Endothelial cell of umbilical vein (primary cell): ENCODE measurements at regions not wholly inside any gene's neighbourhood (a gene's known extent, or its start where the extent isn't known, plus 50 kb on each side); places are given as distances from the start of the nearest gene placed in this dataset.

Source experiments
- BruUV-seq: library from RNA; stranded (reverse); fragments of 400-500 nt; replicated peaks from 2 replicates; lab custom pipeline; 2021; lab: Mats Ljungman, UMichigan
- CTCF ChIA-PET: fragments of 300-600, 350-600 bp; sonication (Branson Sonifier 250); formaldehyde crosslinking; loops from one replicate; lab custom pipeline; 2021; ENCODE audit warnings: antibody characterized with exemption, inconsistent platforms; lab: Charles Lee
- POLR2A ChIA-PET: fragments of 300-600, 350-600 bp; sonication (Branson Sonifier 250); formaldehyde crosslinking; loops from one replicate; lab custom pipeline; 2021; ENCODE audit warnings: antibody characterized with exemption, inconsistent platforms; lab: Charles Lee
- DNase-seq: peaks from one replicate; pipeline ENCODE4 v3.0.0-alpha.2; 2011; ENCODE audit warnings: low read depth, low spot score
- FAIRE-seq: peaks from 2 replicates; lab custom pipeline; 2011; peaks lifted over from hg19 to GRCh38; lab: Jason Lieb, UNC
- H2AFZ ChIP-seq: 2 replicates; pipeline ENCODE4 v1.6.0; 2012; ENCODE audit warnings: low read depth, low read length, control low read depth, inconsistent platforms
- H3K27ac ChIP-seq: 2 replicates; pipeline ENCODE4 v1.5.1; 2011; ENCODE audit warnings: low read depth, mild to moderate bottlenecking, control low read depth, low read length, moderate library complexity; ENCODE audit not compliant: insufficient read depth
- H3K27me3 ChIP-seq, 2 experiments: 2 replicates each; pipeline versions ENCODE4 v1.6.0 to v1.6.1; 2011; ENCODE audit warnings: low read length in 2 of 2, mixed read lengths in 1 of 2; ENCODE audit not compliant: control insufficient read depth in 2 of 2, insufficient read depth in 2 of 2
- H3K36me3 ChIP-seq, 2 experiments: 2 replicates in 1 of 2; 3 replicates in 1 of 2; pipeline ENCODE4 v1.5.1; 2011; ENCODE audit warnings: low read length in 2 of 2, mild to moderate bottlenecking in 1 of 2, moderate library complexity in 1 of 2; ENCODE audit not compliant: control insufficient read depth in 2 of 2, insufficient read depth in 2 of 2; ENCODE audit errors: extremely low read depth in 1 of 2
- H3K4me1 ChIP-seq: 3 replicates; pipeline ENCODE4 v1.5.1; 2011; ENCODE audit warnings: mild to moderate bottlenecking, low read length; ENCODE audit not compliant: control insufficient read depth, insufficient read depth; ENCODE audit errors: extremely low read depth
- H3K4me2 ChIP-seq: 2 replicates; pipeline ENCODE4 v1.6.1; 2011; ENCODE audit warnings: low read length, control low read depth, mixed read lengths; ENCODE audit not compliant: insufficient read depth
- H3K4me3 ChIP-seq, 3 experiments: fragments of 200-600 bp in 1 of 3; sonication (generic), shearing (Covaris generic) in 1 of 3; replicated peaks in 1 of 3; 2 replicates each; pipeline ENCODE4 v1.5.1; 2011 to 2016; ENCODE audit warnings: control low read depth in 3 of 3, low read length in 3 of 3, mild to moderate bottlenecking in 2 of 3, inconsistent platforms in 1 of 3, low read depth in 1 of 3, moderate library complexity in 1 of 3; ENCODE audit not compliant: insufficient read depth in 1 of 3
- H3K79me2 ChIP-seq: 2 replicates; pipeline ENCODE4 v1.6.0; 2012; ENCODE audit warnings: low read length, inconsistent platforms; ENCODE audit not compliant: control insufficient read depth, insufficient read depth
- H3K9ac ChIP-seq: replicated peaks from 2 replicates; pipeline ENCODE3; 2011; ENCODE audit warnings: low read length, control low read depth; ENCODE audit not compliant: insufficient read depth; ENCODE audit errors: extremely low read depth
- H3K9me1 ChIP-seq: replicated peaks from 3 replicates; pipeline ENCODE4 v1.6.0; 2011; ENCODE audit warnings: mild to moderate bottlenecking, low read length; ENCODE audit not compliant: control insufficient read depth, insufficient read depth; ENCODE audit errors: extremely low read depth
- H3K9me3 ChIP-seq: replicated peaks from 2 replicates; pipeline ENCODE4 v1.5.1; 2012; ENCODE audit warnings: low read length, inconsistent platforms; ENCODE audit not compliant: control insufficient read depth, insufficient read depth
- H4K20me1 ChIP-seq: replicated peaks from 2 replicates; pipeline ENCODE3; 2011; ENCODE audit warnings: mild to moderate bottlenecking, low read length; ENCODE audit not compliant: control insufficient read depth, insufficient read depth; ENCODE audit errors: extremely low read depth
- FOS ChIP-seq: IDR thresholded peaks from 2 replicates; pipeline ENCODE4 v1.6.1; 2011; ENCODE audit warnings: mild to moderate bottlenecking, low read length, moderate library complexity, borderline replicate concordance; ENCODE audit not compliant: insufficient read depth
- GATA2 ChIP-seq: IDR thresholded peaks from 2 replicates; pipeline ENCODE4 v1.7.0; 2011; ENCODE audit warnings: low read depth, mild to moderate bottlenecking, moderate library complexity, mixed read lengths, low read length; ENCODE audit not compliant: insufficient read length, insufficient read depth
- JUN ChIP-seq: IDR thresholded peaks from 2 replicates; pipeline ENCODE4 v1.6.1; 2011; ENCODE audit warnings: borderline replicate concordance, low read depth; ENCODE audit not compliant: insufficient read length, insufficient read depth
- MYC ChIP-seq: IDR thresholded peaks from one replicate; pipeline ENCODE4 v1.6.1; 2011; ENCODE audit warnings: mild to moderate bottlenecking, low read depth, low read length
- POLR2A ChIP-seq: IDR thresholded peaks from 2 replicates; pipeline ENCODE4 v1.6.1; 2012; ENCODE audit warnings: low read depth, mild to moderate bottlenecking, control low read depth, low read length
- POLR2AphosphoS5 ChIP-seq: IDR thresholded peaks from 2 replicates; pipeline ENCODE4 v1.6.1; 2012; ENCODE audit warnings: low read depth, mild to moderate bottlenecking, control low read depth, low read length, moderate library complexity; ENCODE audit not compliant: insufficient read depth
- dilution Hi-C: fragments of 300-500 bp; cut with MboI; formaldehyde crosslinking; loops from one replicate; pipeline ENCODE4 v1.15.0; 2019; ENCODE audit warnings: low sequenced_read_pairs; ENCODE audit not compliant: extremely low pct_ligation_motif_present
- intact Hi-C: fragments of 100-400 bp; cut with micrococcal nuclease; formaldehyde crosslinking; loops from one replicate; pipeline ENCODE4 v1.10.0; 2022
- TF ChIP-seq, protein P1 (sequence below), 2 donors: IDR thresholded peaks; 1 replicate in 1 of 2; 2 replicates in 1 of 2; pipeline ENCODE4 v1.5.1; 2011; ENCODE audit warnings: low read length in 2 of 2, mild to moderate bottlenecking in 2 of 2, moderate library complexity in 2 of 2, control low read depth in 1 of 2, inconsistent platforms in 1 of 2, low read depth in 1 of 2; ENCODE audit not compliant: insufficient read depth in 1 of 2; ENCODE audit errors: extremely low read depth in 1 of 2

DNA sequence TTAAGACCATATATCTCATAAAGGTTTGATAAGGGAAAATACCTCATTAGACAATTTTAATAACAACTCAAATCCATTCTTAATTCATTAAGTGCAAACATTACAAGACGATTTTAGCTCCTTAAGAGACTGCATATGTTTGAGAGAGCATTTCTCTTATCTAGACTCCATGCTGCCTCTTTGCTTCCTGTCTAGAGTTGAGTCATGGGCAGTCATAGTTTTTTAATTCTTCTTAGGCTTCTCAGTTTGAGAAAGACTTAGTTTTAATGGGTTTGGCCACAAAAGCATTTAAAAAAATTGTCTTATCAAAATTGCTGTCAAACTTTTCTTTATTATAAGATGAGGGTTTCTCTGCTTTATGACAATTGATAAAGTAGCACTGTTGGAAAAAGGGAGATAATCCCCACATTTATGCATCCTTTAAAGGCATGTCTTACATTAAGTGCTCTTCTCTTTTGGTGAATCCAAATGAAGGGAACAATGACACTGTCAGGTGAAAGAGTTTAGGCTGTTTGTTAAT lies 713.4 kb downstream of the PCDH18 start:
- Histone ChIP-seq H2AFZ (peak overlapping the region; percentile 48), H3K4me1 (peaks cover 9% of the 10 kb centered on the region), H3K27ac (peak overlapping the region; percentile 13), H3K9ac (no peak overlapping the region), H3K4me3 (no peak overlapping the region), H3K9me1 (no peaks in the 10 kb centered on the region), H4K20me1 (no peaks in the 10 kb centered on the region), H3K36me3 (no peaks in the 10 kb centered on the region), H3K27me3 (no peaks in the 10 kb centered on the region), H3K79me2 (no peaks in the 10 kb centered on the region), H3K4me2 (no peak overlapping the region), H3K9me3 (no peaks in the 10 kb centered on the region)
- TF ChIP-seq POLR2A (no peak), FOS (peak; percentile 80), JUN (peak; percentile 76), POLR2AphosphoS5 (no peak), MYC (no peak), GATA2 (peak; percentile 73)
- TF ChIP-seq, protein P1, sequence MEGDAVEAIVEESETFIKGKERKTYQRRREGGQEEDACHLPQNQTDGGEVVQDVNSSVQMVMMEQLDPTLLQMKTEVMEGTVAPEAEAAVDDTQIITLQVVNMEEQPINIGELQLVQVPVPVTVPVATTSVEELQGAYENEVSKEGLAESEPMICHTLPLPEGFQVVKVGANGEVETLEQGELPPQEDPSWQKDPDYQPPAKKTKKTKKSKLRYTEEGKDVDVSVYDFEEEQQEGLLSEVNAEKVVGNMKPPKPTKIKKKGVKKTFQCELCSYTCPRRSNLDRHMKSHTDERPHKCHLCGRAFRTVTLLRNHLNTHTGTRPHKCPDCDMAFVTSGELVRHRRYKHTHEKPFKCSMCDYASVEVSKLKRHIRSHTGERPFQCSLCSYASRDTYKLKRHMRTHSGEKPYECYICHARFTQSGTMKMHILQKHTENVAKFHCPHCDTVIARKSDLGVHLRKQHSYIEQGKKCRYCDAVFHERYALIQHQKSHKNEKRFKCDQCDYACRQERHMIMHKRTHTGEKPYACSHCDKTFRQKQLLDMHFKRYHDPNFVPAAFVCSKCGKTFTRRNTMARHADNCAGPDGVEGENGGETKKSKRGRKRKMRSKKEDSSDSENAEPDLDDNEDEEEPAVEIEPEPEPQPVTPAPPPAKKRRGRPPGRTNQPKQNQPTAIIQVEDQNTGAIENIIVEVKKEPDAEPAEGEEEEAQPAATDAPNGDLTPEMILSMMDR (IDR thresholded peaks at IDR 0.05; ENCODE audit: extremely low read depth in 1 of 2, insufficient read depth in 1 of 2, low read depth in 1 of 2, low read length in 2 of 2), result no peak
- DNase-seq (peak; percentile 88), FAIRE-seq (peak; percentile 75)
- ChIA-PET POLR2A (no interaction called here), CTCF (interaction anchor here (1.0 to 1.3 kb wide), 3 partner anchors 33 to 106 kb away, joined by 3 to 5 read pairs (median 3); no protein-coding TSS in a partner anchor)
- intact Hi-C loops (loop anchor here (1.0 kb wide), 1 partner anchor 450 kb away; no protein-coding TSS in a partner anchor), dilution Hi-C loops (no loop called here)
- BruUV-seq, result no TSS peak
